ENCODE measurements at regions not wholly inside any gene's neighbourhood (a gene's known extent, or its start where the extent isn't known, plus 50 kb on each side); places are given as distances from the start of the nearest gene placed in this dataset.

GRCh38 chr22:47842119-47842518 is 1079.7 kb downstream of the TBC1D22A start:
- Histone ChIP-seq H3K36me3 (ENCODE audit: control insufficient read depth, insufficient read depth, low read length) (no peaks in the 10 kb centered on the region), H3K27me3 (ENCODE audit: control insufficient read depth, insufficient read depth, low read length) (no peaks in the 10 kb centered on the region), H3K4me3 (ENCODE audit: low read depth, low read length) (no peak overlapping the region)
- FAIRE-seq (no peak), DNase-seq (ENCODE audit: low read depth) (no peak)
- TF ChIP-seq, protein P1, sequence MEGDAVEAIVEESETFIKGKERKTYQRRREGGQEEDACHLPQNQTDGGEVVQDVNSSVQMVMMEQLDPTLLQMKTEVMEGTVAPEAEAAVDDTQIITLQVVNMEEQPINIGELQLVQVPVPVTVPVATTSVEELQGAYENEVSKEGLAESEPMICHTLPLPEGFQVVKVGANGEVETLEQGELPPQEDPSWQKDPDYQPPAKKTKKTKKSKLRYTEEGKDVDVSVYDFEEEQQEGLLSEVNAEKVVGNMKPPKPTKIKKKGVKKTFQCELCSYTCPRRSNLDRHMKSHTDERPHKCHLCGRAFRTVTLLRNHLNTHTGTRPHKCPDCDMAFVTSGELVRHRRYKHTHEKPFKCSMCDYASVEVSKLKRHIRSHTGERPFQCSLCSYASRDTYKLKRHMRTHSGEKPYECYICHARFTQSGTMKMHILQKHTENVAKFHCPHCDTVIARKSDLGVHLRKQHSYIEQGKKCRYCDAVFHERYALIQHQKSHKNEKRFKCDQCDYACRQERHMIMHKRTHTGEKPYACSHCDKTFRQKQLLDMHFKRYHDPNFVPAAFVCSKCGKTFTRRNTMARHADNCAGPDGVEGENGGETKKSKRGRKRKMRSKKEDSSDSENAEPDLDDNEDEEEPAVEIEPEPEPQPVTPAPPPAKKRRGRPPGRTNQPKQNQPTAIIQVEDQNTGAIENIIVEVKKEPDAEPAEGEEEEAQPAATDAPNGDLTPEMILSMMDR (IDR thresholded peaks at IDR 0.05; ENCODE audit: insufficient read depth, low read length, severe bottlenecking) = no peak

GRCh38 chr22:47841156-47841555 is 1078.7 kb downstream of the TBC1D22A start:
- FAIRE-seq = no peak
- TF ChIP-seq, protein P1 (IDR thresholded peaks at IDR 0.05; ENCODE audit: insufficient read depth, low read length, severe bottlenecking) = no peak
- no peak for DNase-seq (ENCODE audit: low read depth)

DNA sequence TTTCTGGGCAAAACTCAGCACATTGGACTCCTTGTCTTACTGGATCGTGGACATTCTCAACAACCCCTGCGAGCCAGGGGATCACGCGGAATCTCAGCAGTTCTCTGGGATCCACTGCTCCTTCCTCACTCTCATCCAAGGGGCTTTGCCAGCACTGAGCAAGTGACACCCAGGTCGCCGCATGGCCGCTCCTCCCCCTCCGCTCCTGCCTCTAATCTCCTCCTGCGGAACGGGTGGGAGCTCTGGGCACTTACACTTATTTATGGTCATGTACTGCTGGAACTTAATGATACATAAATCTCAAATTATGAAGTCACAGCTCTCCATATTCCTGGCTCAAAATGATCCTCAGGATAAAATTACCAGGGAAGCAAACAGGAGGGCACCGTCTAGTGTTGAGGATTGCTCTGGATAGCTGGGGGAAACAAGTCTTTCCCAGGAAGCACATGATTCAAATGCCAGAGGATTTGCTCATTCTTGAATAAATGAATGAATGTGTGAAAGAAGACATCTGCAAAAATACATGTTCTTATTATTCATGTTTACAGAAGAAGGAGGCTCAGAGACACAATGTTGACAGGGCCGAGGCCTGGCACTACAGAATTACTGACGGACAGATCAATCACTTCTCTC is 1077.3 kb downstream of the TBC1D22A start:
- no peak overlapping the region for H3K4me3 ChIP-seq (ENCODE audit: low read depth, low read length)
- no peak for DNase-seq (ENCODE audit: low read depth)
- FAIRE-seq = no peak
- TF ChIP-seq, protein P1 (IDR thresholded peaks at IDR 0.05; ENCODE audit: insufficient read depth, low read length, severe bottlenecking) = no peak
- H3K27me3 ChIP-seq (ENCODE audit: control insufficient read depth, insufficient read depth, low read length) = no peaks in the 10 kb centered on the region
- no peaks in the 10 kb centered on the region for H3K36me3 ChIP-seq (ENCODE audit: control insufficient read depth, insufficient read depth, low read length)

More at GRCh38 chr22:47841156-47841555, 1078.7 kb downstream of the TBC1D22A start:
- Histone ChIP-seq H3K4me3 (ENCODE audit: low read depth, low read length) (no peak overlapping the region), H3K27me3 (ENCODE audit: control insufficient read depth, insufficient read depth, low read length) (no peaks in the 10 kb centered on the region), H3K36me3 (ENCODE audit: control insufficient read depth, insufficient read depth, low read length) (no peaks in the 10 kb centered on the region)

DNA sequence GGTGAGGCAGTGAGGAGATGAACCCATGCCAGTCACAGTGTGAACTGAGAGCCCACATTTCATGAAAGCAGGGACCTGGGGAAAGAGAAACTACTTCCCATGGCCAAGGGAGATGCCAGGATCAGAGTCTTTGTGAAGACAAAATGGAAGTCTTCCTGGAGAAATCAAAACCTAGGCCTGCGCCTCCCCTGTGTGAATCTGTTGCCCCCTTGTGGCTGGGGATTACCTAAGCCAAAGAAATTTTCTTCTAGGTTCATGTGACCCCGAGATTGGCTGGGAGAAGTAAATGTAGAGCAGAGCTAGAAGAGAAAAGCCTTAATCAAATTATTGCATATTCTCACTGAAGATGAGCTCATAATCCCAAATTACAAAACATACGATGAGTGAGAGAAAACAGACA is 1075.3 kb downstream of the TBC1D22A start:
- FAIRE-seq (no peak), DNase-seq (ENCODE audit: low read depth) (peak; percentile 3)
- Histone ChIP-seq H3K4me3 (ENCODE audit: low read depth, low read length) (no peak overlapping the region), H3K36me3 (ENCODE audit: control insufficient read depth, insufficient read depth, low read length) (no peaks in the 10 kb centered on the region), H3K27me3 (ENCODE audit: control insufficient read depth, insufficient read depth, low read length) (no peaks in the 10 kb centered on the region)
- TF ChIP-seq, protein P1 (IDR thresholded peaks at IDR 0.05; ENCODE audit: insufficient read depth, low read length, severe bottlenecking) = no peak

DNA sequence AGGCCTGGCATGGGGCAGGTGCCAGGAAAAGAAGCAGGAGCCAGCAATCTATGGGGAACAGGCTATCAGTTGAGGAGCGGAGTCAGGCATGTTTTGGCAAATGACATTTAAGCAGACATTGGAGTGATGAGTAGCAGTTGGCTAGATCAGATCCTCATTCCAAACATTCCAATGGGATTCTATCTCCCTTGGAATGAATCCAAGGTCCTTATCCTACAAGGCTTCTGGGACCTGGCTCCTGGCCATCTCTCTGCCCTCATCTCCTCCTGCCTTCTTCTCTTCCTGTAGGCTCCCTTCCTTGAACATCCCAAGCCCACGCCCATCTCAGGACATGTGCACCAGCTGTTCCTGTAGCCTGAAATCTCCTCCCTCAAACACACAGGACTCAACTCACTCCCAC is 1074.5 kb downstream of the TBC1D22A start:
- DNase-seq (ENCODE audit: low read depth) = peak; percentile 35
- H3K4me3 ChIP-seq (ENCODE audit: low read depth, low read length) = no peak overlapping the region
- TF ChIP-seq, protein P1 (IDR thresholded peaks at IDR 0.05; ENCODE audit: insufficient read depth, low read length, severe bottlenecking) = no peak
- H3K27me3 ChIP-seq (ENCODE audit: control insufficient read depth, insufficient read depth, low read length) = no peaks in the 10 kb centered on the region
- FAIRE-seq = no peak
- no peaks in the 10 kb centered on the region for H3K36me3 ChIP-seq (ENCODE audit: control insufficient read depth, insufficient read depth, low read length)

GRCh38 chr22:47835726-47836125 is 1073.3 kb downstream of the TBC1D22A start:
- TF ChIP-seq, protein P1 (IDR thresholded peaks at IDR 0.05; ENCODE audit: insufficient read depth, low read length, severe bottlenecking) = no peak
- H3K4me3 ChIP-seq (ENCODE audit: low read depth, low read length) = no peak overlapping the region
- no peak for FAIRE-seq
- H3K36me3 ChIP-seq (ENCODE audit: control insufficient read depth, insufficient read depth, low read length) = no peaks in the 10 kb centered on the region
- H3K27me3 ChIP-seq (ENCODE audit: control insufficient read depth, insufficient read depth, low read length) = no peaks in the 10 kb centered on the region
- DNase-seq (ENCODE audit: low read depth) = peak; percentile 74

Measured in bronchial epithelial cell (primary cell).